Endodermal cell (in vitro differentiated cells): ENCODE measurements at regions not wholly inside any gene's neighbourhood (a gene's known extent, or its start where the extent isn't known, plus 50 kb on each side); places are given as distances from the start of the nearest gene placed in this dataset.

Experiments used
- DNase-seq: peaks from one replicate; pipeline ENCODE4 v3.0.0-alpha.2; 2017
- H3K27ac ChIP-seq: 2 replicates; pipeline ENCODE4 v1.5.1; 2013; ENCODE audit warnings: mild to moderate bottlenecking, low read depth, low read length, moderate library complexity
- H3K27me3 ChIP-seq: 2 replicates; pipeline ENCODE4 v1.6.1; 2013; ENCODE audit warnings: mild to moderate bottlenecking, low read length, moderate library complexity; ENCODE audit not compliant: insufficient read depth, control insufficient read depth, poor library complexity, severe bottlenecking
- H3K36me3 ChIP-seq: 2 replicates; pipeline ENCODE4 v1.7.0; 2013; ENCODE audit warnings: mild to moderate bottlenecking, low read length, moderate library complexity; ENCODE audit not compliant: control insufficient read depth, insufficient read depth
- H3K4me1 ChIP-seq: one replicate; pipeline ENCODE4 v1.7.0; 2013; ENCODE audit warnings: low read length; ENCODE audit not compliant: control insufficient read depth, insufficient read depth
- H3K4me3 ChIP-seq: 2 replicates; pipeline ENCODE4 v1.5.1; 2013; ENCODE audit warnings: mild to moderate bottlenecking, low read length, moderate library complexity
- H3K9ac ChIP-seq: 2 replicates; pipeline ENCODE4 v1.6.1; 2013; ENCODE audit warnings: mild to moderate bottlenecking, low read length, moderate library complexity; ENCODE audit not compliant: poor library complexity, severe bottlenecking; ENCODE audit errors: extremely low read depth
- H3K9me3 ChIP-seq: 2 replicates; pipeline ENCODE4 v1.6.1; 2013; ENCODE audit warnings: mild to moderate bottlenecking, low read length, moderate library complexity; ENCODE audit not compliant: control insufficient read depth
- H3K27ac Mint-ChIP-seq: 2 replicates; pipeline ENCODE4 v1.8.0; 2020; ENCODE audit warnings: mixed read lengths
- H3K27me3 Mint-ChIP-seq: 2 replicates; pipeline ENCODE4 v1.8.0; 2021; ENCODE audit warnings: mild to moderate bottlenecking, mixed read lengths; ENCODE audit not compliant: insufficient read depth
- H3K36me3 Mint-ChIP-seq: 2 replicates; pipeline ENCODE4 v1.8.0; 2020; ENCODE audit warnings: low read depth, mixed read lengths
- H3K4me1 Mint-ChIP-seq: 2 replicates; pipeline ENCODE4 v1.8.0; 2020; ENCODE audit warnings: mixed read lengths
- H3K4me3 Mint-ChIP-seq: 2 replicates; pipeline ENCODE4 v1.8.0; 2020; ENCODE audit warnings: mild to moderate bottlenecking, moderate library complexity, mixed read lengths
- H3K9me3 Mint-ChIP-seq: 2 replicates; pipeline ENCODE4 v1.8.0; 2020; ENCODE audit warnings: mild to moderate bottlenecking, mixed read lengths
- WGBS, 2 experiments: methylation state at CpG; one replicate each; pipeline versions ENCODE4 v1.1.5 to v1.1.7; 2013; ENCODE audit warnings: missing lambda C conversion rate in 2 of 2, mixed read lengths in 1 of 2; ENCODE audit not compliant: insufficient coverage in 1 of 2, insufficient read length in 1 of 2; 5-methylcytosine and 5-hydroxymethylcytosine counted together
- TF ChIP-seq, protein P1 (sequence below): fragments of 200-600 bp; sonication (generic); conservative IDR thresholded peaks from 2 replicates; pipeline ENCODE4 v1.5.0; 2021; ENCODE audit warnings: antibody characterized with exemption, mild to moderate bottlenecking

- peak; percentile 55 for DNase-seq
- Histone ChIP-seq H3K4me1 (no peaks in the 10 kb centered on the region), H3K36me3 (no peaks in the 10 kb centered on the region), H3K4me3 (no peak overlapping the region), H3K27me3 (no peaks in the 10 kb centered on the region), H3K27ac (peak overlapping the region; percentile 60), H3K9ac (no peak overlapping the region), H3K9me3 (no peaks in the 10 kb centered on the region)
- Mint-ChIP-seq H3K4me3 (no peak overlapping the region), H3K4me1 (peaks cover 7% of the 10 kb centered on the region), H3K36me3 (no peaks in the 10 kb centered on the region), H3K27ac (no peak overlapping the region), H3K9me3 (no peaks in the 10 kb centered on the region), H3K27me3 (peaks cover 13% of the 10 kb centered on the region)
- WGBS, 2 experiments, result 74 to 89% methylated on average over 11 of the region's 11 CpGs
- TF ChIP-seq, protein P1, sequence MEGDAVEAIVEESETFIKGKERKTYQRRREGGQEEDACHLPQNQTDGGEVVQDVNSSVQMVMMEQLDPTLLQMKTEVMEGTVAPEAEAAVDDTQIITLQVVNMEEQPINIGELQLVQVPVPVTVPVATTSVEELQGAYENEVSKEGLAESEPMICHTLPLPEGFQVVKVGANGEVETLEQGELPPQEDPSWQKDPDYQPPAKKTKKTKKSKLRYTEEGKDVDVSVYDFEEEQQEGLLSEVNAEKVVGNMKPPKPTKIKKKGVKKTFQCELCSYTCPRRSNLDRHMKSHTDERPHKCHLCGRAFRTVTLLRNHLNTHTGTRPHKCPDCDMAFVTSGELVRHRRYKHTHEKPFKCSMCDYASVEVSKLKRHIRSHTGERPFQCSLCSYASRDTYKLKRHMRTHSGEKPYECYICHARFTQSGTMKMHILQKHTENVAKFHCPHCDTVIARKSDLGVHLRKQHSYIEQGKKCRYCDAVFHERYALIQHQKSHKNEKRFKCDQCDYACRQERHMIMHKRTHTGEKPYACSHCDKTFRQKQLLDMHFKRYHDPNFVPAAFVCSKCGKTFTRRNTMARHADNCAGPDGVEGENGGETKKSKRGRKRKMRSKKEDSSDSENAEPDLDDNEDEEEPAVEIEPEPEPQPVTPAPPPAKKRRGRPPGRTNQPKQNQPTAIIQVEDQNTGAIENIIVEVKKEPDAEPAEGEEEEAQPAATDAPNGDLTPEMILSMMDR, result no peak
Observed at GRCh38 chr10:78907551-78908211, 161.1 kb upstream of the ZMIZ1 start.

- Histone ChIP-seq H3K36me3 (no peaks in the 10 kb centered on the region), H3K4me3 (no peak overlapping the region), H3K9ac (no peak overlapping the region), H3K27ac (peak overlapping the region; percentile 58), H3K4me1 (no peaks in the 10 kb centered on the region), H3K27me3 (no peaks in the 10 kb centered on the region), H3K9me3 (no peaks in the 10 kb centered on the region)
- Mint-ChIP-seq H3K27ac (no peak overlapping the region), H3K4me1 (peaks cover 3% of the 10 kb centered on the region), H3K9me3 (no peaks in the 10 kb centered on the region), H3K36me3 (no peaks in the 10 kb centered on the region), H3K27me3 (peaks cover 14% of the 10 kb centered on the region), H3K4me3 (no peak overlapping the region)
- TF ChIP-seq, protein P1, result no peak
- DNase-seq, result peak; percentile 29
- 74 to 78% methylated on average over 4 to 6 of the region's 6 CpGs for WGBS, 2 experiments
Observed at GRCh38 chr10:78909221-78909620, 159.5 kb upstream of the ZMIZ1 start.

GRCh38 chr10:78910021-78910420 is 158.7 kb upstream of the ZMIZ1 start:
- H3K4me1 Mint-ChIP-seq, result peaks cover 3% of the 10 kb centered on the region
- H3K27ac ChIP-seq, result no peak overlapping the region
- H3K4me3 Mint-ChIP-seq, result no peak overlapping the region
- peaks cover 19% of the 10 kb centered on the region for H3K27me3 Mint-ChIP-seq
- H3K9me3 ChIP-seq, result no peaks in the 10 kb centered on the region
- no peaks in the 10 kb centered on the region for H3K36me3 Mint-ChIP-seq
- no peak overlapping the region for H3K4me3 ChIP-seq
- 91 to 92% methylated on average over 2 to 3 of the region's 3 CpGs for WGBS, 2 experiments
- DNase-seq, result no peak
- H3K9me3 Mint-ChIP-seq, result no peaks in the 10 kb centered on the region
- H3K36me3 ChIP-seq, result no peaks in the 10 kb centered on the region
- no peaks in the 10 kb centered on the region for H3K4me1 ChIP-seq
- H3K27me3 ChIP-seq, result no peaks in the 10 kb centered on the region
- H3K27ac Mint-ChIP-seq, result no peak overlapping the region
- H3K9ac ChIP-seq, result no peak overlapping the region
- TF ChIP-seq, protein P1, result no peak
